ENCODE measurements at regions not wholly inside any gene's neighbourhood (a gene's known extent, or its start where the extent isn't known, plus 50 kb on each side); places are given as distances from the start of the nearest gene placed in this dataset.

- TF ChIP-seq POLR2A (IDR thresholded peaks at IDR 0.05; ENCODE audit: low read depth) (no peak), CTCF (IDR thresholded peaks at IDR 0.05) (no peak), EP300 (IDR thresholded peaks at IDR 0.05) (no peak)
Observed at GRCh38 chr13:76470991-76471390, 415.2 kb downstream of the KCTD12 start.
